Posterior vena cava (tissue), 2 donors: ENCODE measurements at regions not wholly inside any gene's neighbourhood (a gene's known extent, or its start where the extent isn't known, plus 50 kb on each side); places are given as distances from the start of the nearest gene placed in this dataset.

Experiments
- DNase-seq: peaks from one replicate; pipeline ENCODE4 v3.0.0-alpha.2; 2020; ENCODE audit warnings: low spot score
- intact Hi-C, 2 donors: fragments of 100-400 bp; cut with DNase I; formaldehyde crosslinking; loops; one replicate each; pipeline versions ENCODE4 v1.14.1 to v1.14.2; 2022 to 2023
- donor health status: DM: yes; HTN: yes; CAD: no.
- donor health status: DM: yes; HTN: yes; CAD: no.

- no peak for DNase-seq
- intact Hi-C loops = no loop called here
Measured at GRCh38 chr2:126448611-126449010, 207.3 kb upstream of the GYPC start.

GRCh38 chr2:126449677-126450076, 206.3 kb upstream of the GYPC start:
- intact Hi-C loops = no loop called here
- no peak for DNase-seq

GRCh38 chr2:126463892-126464674, 191.9 kb upstream of the GYPC start:
- DNase-seq = no peak
- intact Hi-C loops = no loop called here

GRCh38 chr2:126467367-126468054, 188.4 kb upstream of the GYPC start:
- no peak for DNase-seq
- intact Hi-C loops = no loop called here

- DNase-seq = no peak
- intact Hi-C loops = no loop called here
Measured at GRCh38 chr2:126475031-126475430, 180.9 kb upstream of the GYPC start.

- DNase-seq = no peak
- intact Hi-C loops = no loop called here
Measured at GRCh38 chr2:126476691-126477090, 179.3 kb upstream of the GYPC start.

GRCh38 chr2:126480033-126480432, 175.9 kb upstream of the GYPC start:
- DNase-seq = no peak
- intact Hi-C loops = no loop called here

- intact Hi-C loops = no loop called here
- peak; percentile 65 for DNase-seq
Measured at GRCh38 chr2:126482582-126483464, 173.1 kb upstream of the GYPC start.

GRCh38 chr2:126494593-126494992, 161.4 kb upstream of the GYPC start:
- no peak for DNase-seq
- intact Hi-C loops = no loop called here

- DNase-seq = no peak
- intact Hi-C loops = no loop called here
Measured at GRCh38 chr2:126495189-126495588, 160.8 kb upstream of the GYPC start.

- intact Hi-C loops = no loop called here
Measured at GRCh38 chr2:126496493-126496892, 159.5 kb upstream of the GYPC start.

GRCh38 chr2:126503476-126503875, 152.5 kb upstream of the GYPC start:
- intact Hi-C loops = no loop called here
- no peak for DNase-seq

More at GRCh38 chr2:126496493-126496892, 159.5 kb upstream of the GYPC start:
- DNase-seq = no peak

- intact Hi-C loops = no loop called here
- DNase-seq = no peak
Measured at GRCh38 chr2:126504949-126505348, 151.0 kb upstream of the GYPC start.

- intact Hi-C loops = no loop called here
- no peak for DNase-seq
Measured at GRCh38 chr2:126506786-126507185, 149.2 kb upstream of the GYPC start.

GRCh38 chr2:126507425-126507911, 148.5 kb upstream of the GYPC start:
- DNase-seq = no peak
- intact Hi-C loops = no loop called here

GRCh38 chr2:126510356-126510755, 145.6 kb upstream of the GYPC start:
- intact Hi-C loops = no loop called here

GRCh38 chr2:126510960-126511359, 145.0 kb upstream of the GYPC start:
- DNase-seq = no peak
- intact Hi-C loops = loop anchor here in 1 of 2 donors (1.0 kb wide), 1 partner anchor 25 kb away; no protein-coding TSS in a partner anchor

More at GRCh38 chr2:126510356-126510755, 145.6 kb upstream of the GYPC start:
- no peak for DNase-seq

- no peak for DNase-seq
- intact Hi-C loops = no loop called here
Measured at GRCh38 chr2:126512026-126512425, 143.9 kb upstream of the GYPC start.

GRCh38 chr2:126513033-126513432, 142.9 kb upstream of the GYPC start:
- intact Hi-C loops = no loop called here
- DNase-seq = no peak

GRCh38 chr2:126515471-126515870, 140.5 kb upstream of the GYPC start:
- intact Hi-C loops = no loop called here
- no peak for DNase-seq
